ENCODE measurements at regions not wholly inside any gene's neighbourhood (a gene's known extent, or its start where the extent isn't known, plus 50 kb on each side); places are given as distances from the start of the nearest gene placed in this dataset.

GRCh38 chr6:51214442-51214841 is 395.8 kb downstream of the TFAP2B start:
- no peak for TF ChIP-seq POLR2A (IDR thresholded peaks at IDR 0.05)
- TF ChIP-seq, protein P1, sequence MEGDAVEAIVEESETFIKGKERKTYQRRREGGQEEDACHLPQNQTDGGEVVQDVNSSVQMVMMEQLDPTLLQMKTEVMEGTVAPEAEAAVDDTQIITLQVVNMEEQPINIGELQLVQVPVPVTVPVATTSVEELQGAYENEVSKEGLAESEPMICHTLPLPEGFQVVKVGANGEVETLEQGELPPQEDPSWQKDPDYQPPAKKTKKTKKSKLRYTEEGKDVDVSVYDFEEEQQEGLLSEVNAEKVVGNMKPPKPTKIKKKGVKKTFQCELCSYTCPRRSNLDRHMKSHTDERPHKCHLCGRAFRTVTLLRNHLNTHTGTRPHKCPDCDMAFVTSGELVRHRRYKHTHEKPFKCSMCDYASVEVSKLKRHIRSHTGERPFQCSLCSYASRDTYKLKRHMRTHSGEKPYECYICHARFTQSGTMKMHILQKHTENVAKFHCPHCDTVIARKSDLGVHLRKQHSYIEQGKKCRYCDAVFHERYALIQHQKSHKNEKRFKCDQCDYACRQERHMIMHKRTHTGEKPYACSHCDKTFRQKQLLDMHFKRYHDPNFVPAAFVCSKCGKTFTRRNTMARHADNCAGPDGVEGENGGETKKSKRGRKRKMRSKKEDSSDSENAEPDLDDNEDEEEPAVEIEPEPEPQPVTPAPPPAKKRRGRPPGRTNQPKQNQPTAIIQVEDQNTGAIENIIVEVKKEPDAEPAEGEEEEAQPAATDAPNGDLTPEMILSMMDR (IDR thresholded peaks at IDR 0.05): no peak

Data from heart left ventricle (tissue), 13 donors.